ENCODE measurements at regions not wholly inside any gene's neighbourhood (a gene's known extent, or its start where the extent isn't known, plus 50 kb on each side); places are given as distances from the start of the nearest gene placed in this dataset.

GRCh38 chr2:223500709-223501108, 101.5 kb downstream of the SCG2 start:
- TF ChIP-seq CTCF (IDR thresholded peaks at IDR 0.05; ENCODE audit: borderline replicate concordance, insufficient read depth, low read depth, low read length): no peak
- H3K4me3 ChIP-seq (ENCODE audit: low read depth, low read length): no peak overlapping the region

GRCh38 chr2:223501641-223502040, 100.5 kb downstream of the SCG2 start:
- H3K4me3 ChIP-seq (ENCODE audit: low read depth, low read length): no peak overlapping the region
- TF ChIP-seq CTCF (IDR thresholded peaks at IDR 0.05; ENCODE audit: borderline replicate concordance, insufficient read depth, low read depth, low read length): no peak

GRCh38 chr2:223503746-223504145, 98.4 kb downstream of the SCG2 start:
- H3K4me3 ChIP-seq (ENCODE audit: low read depth, low read length): no peak overlapping the region
- TF ChIP-seq CTCF (IDR thresholded peaks at IDR 0.05; ENCODE audit: borderline replicate concordance, insufficient read depth, low read depth, low read length): no peak

GRCh38 chr2:223508372-223508771, 93.8 kb downstream of the SCG2 start:
- TF ChIP-seq CTCF (IDR thresholded peaks at IDR 0.05; ENCODE audit: borderline replicate concordance, insufficient read depth, low read depth, low read length): no peak
- H3K4me3 ChIP-seq (ENCODE audit: low read depth, low read length): no peak overlapping the region

- H3K4me3 ChIP-seq (ENCODE audit: low read depth, low read length): no peak overlapping the region
- no peak for TF ChIP-seq CTCF (IDR thresholded peaks at IDR 0.05; ENCODE audit: borderline replicate concordance, insufficient read depth, low read depth, low read length)
These were observed 91.4 kb downstream of the SCG2 start for GRCh38 chr2:223510713-223511112.

GRCh38 chr2:223511168-223511567, 91.0 kb downstream of the SCG2 start:
- no peak overlapping the region for H3K4me3 ChIP-seq (ENCODE audit: low read depth, low read length)
- no peak for TF ChIP-seq CTCF (IDR thresholded peaks at IDR 0.05; ENCODE audit: borderline replicate concordance, insufficient read depth, low read depth, low read length)

GRCh38 chr2:223513771-223514455, 88.2 kb downstream of the SCG2 start:
- no peak for TF ChIP-seq CTCF (IDR thresholded peaks at IDR 0.05; ENCODE audit: borderline replicate concordance, insufficient read depth, low read depth, low read length)
- H3K4me3 ChIP-seq (ENCODE audit: low read depth, low read length): no peak overlapping the region
